ENCODE measurements at regions not wholly inside any gene's neighbourhood (a gene's known extent, or its start where the extent isn't known, plus 50 kb on each side); places are given as distances from the start of the nearest gene placed in this dataset.
A peak's percentile ranks its signal among the peaks of the same experiment; 100 is the strongest.

DNA sequence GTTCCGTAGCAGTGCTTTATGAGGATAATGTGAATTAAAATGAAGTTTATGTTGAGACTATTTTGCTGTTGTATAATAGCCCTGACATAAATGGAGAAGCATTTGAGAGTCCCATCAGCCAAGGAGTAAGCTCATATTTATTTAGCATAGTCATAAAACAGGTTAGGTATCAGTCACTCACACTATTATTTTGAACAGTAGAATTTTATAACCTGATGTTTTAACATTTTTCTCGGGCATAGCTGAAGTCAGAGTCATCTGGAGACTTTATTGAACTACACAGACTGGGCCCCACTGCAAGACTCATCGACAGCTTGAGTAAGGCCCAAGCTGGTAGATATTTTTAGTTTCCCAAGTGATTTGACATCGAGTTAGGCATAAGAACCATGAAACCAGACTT lies 620.3 kb upstream of the WWC1 start:
- no peak for DNase-seq

DNA sequence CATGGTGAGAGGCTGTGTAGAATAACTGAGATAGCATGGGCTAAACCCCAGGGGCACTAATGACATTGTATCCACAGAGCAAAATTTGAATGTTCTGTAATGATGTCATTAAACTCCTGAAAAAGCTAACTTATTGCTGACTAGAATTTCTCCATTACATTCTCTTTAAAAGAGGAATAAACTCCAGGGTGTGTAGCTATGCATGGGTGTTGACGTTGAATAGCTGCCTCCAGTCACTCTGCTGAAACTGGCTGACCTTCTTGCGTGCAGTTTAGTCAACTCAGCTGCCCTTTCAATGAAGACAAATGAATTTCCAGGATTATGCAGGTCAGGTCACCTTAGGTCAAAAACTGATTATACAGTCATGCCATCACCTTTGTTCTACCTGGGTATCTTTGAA lies 617.5 kb upstream of the WWC1 start:
- DNase-seq, result no peak

DNA sequence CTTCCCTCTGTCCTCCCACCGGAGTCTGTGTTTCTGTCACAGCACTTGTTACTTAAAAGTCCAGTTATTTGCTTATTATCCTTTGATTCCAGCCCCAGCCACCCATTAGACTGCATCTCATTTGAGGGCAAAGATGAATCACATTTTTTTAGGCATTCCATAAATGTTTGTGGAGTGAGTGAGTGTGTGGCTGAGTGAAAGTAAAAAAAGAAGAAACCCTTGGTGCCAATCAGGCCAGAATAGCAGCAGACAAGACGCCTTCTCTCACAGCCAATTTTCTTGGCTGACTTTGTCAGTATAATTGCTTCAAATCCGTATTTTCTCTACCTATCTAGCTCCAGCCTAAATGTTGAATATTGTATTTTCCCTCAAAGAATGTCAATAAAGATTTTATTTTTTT lies 613.0 kb upstream of the WWC1 start:
- DNase-seq, result no peak

DNA sequence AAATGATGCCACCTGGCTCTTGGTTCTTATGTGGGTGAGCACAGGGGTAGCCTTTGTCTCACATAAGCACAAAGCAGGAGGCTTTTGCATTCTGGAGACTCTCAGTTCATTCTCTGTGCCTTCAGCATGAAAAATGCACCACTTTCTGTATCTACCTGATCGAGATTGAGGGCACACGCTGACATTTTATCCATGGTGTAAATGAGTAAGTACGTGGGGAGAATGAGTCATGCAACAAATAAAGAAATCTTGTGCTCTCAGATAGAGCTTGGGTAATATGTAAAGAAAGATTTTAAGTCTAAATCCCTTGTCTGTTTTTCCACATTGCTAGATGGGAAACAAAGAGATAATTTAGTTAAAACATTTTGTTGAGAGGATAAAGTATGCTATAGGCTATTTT lies 607.2 kb upstream of the WWC1 start:
- no peak for DNase-seq

DNA sequence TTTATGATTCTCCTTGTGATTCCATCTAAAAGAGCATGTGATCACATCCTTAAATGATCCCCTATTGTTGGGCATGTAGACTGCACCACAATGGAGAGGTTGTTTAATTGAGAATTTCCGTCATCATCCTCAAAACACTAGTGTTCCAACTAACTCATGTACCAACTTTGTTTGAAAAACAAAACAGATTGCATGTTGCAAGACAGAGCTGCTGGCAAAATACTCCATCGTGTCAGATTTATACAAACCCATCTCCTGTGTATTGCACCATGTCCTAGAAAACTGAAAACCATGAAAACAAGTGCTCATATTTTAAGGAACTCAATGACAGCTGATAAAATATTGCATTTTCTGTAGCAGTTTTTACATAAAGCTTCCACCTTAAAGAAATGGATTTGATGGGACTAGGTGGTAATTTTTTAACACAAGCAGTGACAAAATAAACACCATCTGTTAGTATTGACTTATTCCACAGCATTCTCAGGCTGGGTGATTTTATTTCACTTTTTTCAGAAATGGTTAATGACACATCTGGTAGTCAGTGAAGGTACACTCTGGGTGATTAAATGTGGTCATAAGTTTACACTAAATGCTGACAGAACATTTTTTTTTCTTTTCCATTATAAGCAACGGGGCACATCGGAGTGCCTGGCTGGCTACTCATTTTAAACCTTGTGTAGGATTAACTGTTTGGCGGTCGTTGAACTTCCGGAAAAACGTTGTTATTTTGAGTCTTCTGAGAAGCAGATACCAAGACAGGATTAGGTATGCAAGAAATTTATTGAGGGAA lies 602.9 kb upstream of the WWC1 start:
- no peak for DNase-seq

DNA sequence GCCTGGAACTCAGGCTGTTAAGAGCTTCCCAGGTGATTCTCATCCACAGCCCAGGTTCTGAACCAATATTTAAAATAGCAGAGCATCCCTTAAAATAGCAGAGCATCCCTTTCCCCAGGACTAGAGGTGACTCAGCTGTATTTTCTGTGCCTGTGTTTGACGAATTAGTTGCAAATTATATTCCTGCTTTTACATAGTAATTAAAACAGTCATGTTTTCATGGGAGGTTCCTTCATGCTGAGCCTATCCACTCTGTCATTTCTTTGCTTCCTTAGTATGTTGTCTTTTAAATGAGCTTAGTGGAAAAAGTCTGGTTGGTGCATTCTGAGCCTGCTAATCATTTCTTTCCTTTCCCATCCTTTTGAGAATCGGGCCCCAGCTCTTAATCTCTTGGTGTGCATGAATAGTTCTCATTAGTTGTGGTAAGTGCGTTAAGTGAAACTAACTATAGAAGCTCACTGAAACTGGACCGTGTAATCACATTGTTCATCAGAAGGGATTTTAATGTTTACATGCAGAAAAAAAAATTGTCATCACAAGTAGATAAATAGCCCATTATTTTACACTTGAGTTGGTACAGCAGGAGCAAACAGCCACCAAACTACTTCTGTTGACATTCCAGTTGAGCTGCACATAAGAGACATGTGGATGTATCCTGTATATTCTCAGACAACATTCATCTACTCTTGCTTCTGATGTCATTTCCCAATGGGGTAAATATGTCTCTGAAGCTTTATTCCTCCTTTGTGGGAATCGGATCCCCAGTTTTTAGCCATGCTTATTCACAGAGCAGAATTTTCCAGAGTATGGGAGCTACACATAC lies 596.9 kb upstream of the WWC1 start:
- no peak for DNase-seq

DNA sequence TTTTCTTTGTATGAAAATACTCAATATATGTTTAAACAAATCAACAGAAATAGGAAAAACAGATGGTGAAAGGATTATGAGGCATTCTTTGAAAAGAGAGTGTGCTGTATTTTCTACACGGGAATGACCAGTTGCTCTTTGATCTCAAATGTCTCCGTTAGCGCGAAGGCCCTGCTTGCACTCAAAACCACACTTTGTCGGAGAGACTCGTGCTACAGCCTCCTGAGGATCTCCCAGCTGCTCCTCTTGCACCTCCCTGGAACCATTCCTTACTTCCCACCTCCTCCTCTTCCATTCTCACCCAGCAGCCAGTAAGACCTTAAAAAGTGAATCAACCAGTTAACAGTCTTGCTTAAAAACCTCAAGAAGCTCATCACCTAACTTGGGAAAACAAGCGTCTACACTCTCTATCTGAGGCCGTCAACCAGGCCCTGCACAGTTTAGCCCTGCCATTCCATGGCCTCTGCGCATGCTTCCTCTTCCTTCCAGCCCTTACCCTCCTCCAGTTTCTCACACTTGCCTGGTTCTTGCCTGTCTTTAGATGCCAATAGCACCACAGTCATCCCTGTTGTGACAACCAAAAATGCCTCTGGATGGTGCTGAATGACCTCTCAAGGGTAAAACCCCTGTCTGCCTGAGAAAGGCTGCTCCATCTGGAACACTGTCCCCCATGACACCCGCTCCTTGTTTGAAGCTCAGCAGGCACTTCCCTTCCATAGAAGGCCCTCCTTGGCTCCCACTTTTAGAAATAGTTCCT lies 594.7 kb upstream of the WWC1 start:
- no peak for DNase-seq

DNA sequence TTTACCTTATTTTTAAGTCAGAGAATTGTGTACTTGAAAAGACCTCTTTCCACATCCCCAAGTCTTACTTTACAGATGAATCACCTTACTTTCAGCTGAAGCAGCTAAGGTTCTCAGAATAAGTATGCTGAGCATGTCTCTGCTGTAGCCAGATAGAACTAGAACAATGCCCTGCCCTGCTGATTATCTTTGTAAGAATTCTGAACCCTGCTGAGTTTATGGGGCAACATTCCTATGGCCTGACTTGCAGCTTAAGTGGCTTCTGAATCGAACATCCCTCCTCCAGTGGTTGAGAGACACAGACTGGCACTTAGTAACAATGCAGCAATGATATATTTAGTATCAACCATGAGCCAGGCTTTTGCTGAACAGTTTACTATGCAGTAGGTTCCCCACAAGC lies 592.0 kb upstream of the WWC1 start:
- no peak for DNase-seq

DNA sequence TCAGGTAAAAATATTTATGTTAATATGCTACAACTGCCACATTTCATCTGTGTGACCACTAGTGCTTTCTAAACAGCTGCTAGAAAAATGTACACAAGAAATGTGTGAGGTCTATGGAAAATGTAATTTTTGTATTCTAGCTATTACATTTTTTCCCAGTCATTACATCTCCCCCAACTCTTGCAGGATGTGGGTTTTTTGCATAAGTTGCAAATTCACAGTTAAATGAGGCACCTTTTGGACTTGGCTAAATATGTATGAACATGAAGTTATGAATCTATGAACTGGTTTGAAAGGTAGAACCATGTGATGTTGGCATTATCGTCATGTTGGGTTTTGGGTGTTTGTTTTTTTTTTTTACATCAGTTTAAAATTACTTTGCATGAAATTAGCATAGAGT lies 590.4 kb upstream of the WWC1 start:
- peak in 1 of 5 experiments; percentile 2 for DNase-seq

DNA sequence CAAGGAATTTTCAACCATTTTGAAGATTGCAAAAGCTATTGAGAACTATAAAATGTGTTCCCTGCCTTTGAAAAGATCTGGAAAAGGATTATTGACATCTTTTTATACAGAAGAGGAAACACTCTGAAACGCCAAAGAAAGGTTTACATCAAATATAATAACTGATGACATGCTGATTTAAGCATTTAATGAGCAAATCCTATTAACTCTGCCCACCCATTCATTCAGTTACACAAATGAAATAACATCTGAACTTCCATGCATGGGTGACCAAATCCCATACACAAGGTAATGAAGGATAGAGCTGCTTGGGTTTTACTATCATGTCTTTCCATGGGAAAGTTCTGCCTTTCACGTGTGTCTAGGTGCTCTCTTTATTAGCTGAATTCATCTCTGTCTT lies 589.4 kb upstream of the WWC1 start:
- no peak for DNase-seq

DNA sequence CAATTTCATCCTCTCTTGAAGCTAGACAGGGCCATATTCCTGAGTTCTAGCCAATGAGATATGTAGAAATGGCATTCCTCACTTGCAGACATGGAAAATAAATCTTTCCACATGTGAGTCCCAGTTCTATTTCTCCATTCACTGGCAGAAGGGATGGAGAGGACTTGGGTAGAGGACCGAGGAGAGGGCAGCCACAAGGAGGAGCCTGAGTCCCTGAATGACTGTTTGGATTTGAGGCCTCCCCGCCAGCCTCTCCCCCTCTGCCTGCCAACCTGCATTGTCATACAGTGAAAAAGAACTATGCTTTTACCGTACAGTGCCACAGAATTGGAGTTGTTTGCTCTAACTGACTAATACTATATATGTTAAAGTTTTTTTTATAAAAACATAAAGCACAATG lies 583.0 kb upstream of the WWC1 start:
- DNase-seq, result no peak

DNA sequence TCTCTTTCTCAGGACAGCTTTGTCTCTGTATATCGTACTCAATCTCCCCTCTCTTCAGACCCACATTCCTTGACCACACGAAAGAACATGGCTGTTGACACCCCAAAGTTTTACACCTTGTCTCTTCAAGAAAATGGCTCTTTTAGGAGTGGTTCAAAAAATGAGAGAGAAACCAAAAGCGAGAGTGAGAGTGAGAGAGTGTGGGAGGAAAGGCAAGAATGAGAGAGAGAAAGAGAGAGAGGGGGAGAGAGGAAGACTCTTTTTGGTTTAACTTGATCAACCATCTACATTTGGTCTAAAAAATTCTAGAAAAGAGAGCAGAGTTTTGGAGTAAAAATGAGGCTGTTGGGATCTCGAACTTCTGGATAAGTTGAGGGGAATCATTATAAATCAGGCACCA lies 581.8 kb upstream of the WWC1 start:
- no peak for DNase-seq

DNA sequence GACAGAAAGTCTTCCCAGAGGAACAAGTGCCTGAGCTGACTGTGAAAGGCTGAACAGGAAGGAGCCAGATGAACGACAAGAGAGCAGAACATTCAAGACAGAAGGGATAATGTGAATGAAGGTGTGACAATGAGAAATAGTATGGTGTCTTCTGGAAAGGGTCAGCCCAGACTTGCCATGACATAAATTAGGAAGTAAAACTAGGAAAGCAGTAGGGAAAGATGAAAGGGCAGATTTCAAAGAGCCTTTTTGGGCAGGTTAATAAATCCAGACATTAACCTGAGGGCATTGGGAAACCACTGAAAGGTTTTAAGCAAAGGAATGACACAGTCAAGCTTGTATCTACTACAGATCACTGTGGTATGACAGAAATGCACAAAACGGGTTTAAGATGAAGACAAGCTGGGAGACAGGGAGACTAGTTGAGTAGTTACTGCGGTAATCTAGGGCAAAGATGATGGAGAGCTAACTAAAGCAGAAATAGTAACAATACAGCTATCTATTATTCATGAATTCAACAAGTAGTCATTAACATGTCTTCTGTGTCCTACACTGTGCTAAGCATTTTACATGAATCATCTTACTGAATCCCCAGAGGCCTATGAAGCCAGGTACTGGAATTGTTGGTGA lies 580.9 kb upstream of the WWC1 start:
- DNase-seq, result no peak

DNA sequence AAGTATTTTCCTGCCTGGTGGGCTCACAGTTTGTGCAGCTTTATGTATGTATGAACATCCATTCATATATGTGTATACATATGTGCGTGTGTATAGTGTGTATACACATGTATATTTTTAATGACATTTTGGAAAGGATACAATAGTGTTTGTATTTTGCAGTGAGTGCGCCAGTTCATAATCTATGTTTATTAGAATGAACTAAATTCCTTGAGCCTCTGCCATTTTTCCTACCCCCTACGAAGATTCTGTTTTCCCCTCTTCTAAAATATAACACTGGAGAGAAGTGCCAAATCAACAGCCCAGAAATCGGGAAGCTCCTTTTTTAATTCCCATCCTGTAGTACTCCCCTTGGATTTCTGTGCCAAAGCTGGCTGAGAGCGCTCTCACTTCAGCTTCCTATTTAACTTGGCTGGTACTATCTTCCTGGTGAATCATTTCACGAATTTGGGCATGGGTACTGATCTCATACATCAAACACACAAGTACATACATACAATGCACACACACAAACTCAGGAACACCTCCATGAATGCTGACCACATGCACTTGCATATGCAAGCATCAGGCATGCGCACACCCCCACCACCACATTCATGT lies 578.4 kb upstream of the WWC1 start:
- no peak for DNase-seq

DNA sequence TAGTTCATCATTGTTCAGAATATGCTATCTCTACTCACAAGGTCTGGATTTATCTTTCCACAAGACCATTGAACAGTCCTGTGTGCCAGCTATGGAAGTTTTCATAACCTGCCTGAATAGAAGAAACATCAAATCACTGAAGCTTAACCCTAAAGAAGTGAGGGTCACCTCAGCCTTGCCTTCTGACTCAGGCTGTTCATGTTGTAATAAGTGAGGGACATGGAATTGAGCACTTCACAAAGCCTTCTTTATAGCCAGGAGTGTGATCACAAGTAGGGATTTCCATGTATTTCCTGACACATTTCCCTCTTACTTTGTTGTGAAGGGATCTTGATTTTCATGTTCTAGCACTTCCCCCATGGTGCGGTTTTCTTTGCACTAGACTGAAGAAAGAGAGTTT lies 577.5 kb upstream of the WWC1 start:
- no peak for DNase-seq

DNA sequence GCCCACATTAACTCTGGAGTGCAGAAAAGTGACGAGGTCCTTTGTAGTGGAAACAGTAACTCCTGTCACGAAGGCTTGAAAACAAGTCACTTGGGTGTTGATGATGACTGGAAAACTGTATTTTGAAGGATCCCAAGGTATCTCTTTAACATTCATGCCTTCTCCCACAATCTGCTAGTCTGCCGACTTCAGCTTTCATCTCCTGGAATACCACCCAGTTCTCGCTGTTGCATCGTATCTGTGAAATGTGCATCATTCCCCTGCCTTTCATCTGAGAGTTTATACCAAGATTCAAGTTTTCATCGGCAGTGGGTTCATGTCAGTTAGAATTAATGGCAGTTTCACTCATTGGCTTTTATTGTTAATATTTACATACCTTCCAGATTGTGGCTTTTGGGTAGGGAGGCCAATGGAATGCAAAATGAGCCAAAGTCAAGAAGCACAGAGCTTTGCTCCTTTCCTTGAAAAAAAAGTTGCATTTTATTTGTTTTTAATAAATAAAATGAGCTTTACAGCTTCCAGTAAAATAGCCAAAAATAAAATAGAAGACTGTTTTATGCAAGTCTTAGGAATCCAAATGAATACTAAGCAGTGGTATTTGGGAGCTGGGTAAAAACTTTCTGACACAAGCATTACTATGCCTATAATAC lies 575.2 kb upstream of the WWC1 start:
- no peak for DNase-seq

DNA sequence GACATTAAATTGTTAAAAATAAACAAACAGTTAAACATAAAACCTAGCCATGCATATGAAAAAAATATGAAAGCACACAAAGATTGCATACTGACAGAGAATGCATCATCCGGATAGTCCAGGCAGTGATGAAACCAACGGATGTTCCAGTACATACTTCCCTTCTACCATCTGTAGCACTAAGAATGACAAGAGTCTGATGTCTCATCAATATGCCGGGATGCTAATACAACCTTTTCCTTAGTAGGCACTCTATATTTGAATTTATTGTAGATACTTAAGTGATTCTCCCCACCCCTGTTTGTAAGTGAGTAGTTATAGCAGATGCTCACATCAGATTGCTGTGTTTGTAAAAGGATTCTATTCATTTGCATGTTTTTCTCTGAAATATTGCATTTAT lies 571.2 kb upstream of the WWC1 start:
- DNase-seq, result no peak

DNA sequence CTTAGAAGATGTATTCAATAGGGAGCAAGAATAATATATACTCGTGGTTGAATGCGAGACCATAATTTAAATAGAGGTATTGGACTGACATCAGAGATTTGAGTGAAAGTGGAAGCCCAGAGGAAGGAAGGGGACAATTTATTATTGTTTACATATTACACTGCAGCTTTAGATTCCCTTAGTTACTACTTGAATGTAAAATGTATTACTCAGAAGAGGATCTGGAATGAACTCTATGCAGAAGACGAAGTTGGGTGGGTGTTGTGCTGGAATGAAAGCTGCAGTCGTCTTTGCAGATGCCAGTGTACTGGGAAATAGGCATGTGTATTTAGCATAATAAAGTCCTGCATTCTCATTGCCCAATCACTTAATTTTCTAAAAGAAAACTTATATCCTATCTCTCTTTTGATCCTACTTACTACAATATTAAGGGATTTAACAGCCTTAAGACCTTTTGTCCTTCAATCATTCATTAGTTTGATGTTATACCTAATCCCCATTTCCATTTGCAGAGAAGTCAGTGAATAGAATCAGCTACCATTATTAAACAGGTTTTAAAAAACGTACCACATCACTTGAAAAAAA lies 570.7 kb upstream of the WWC1 start:
- no peak for DNase-seq

DNA sequence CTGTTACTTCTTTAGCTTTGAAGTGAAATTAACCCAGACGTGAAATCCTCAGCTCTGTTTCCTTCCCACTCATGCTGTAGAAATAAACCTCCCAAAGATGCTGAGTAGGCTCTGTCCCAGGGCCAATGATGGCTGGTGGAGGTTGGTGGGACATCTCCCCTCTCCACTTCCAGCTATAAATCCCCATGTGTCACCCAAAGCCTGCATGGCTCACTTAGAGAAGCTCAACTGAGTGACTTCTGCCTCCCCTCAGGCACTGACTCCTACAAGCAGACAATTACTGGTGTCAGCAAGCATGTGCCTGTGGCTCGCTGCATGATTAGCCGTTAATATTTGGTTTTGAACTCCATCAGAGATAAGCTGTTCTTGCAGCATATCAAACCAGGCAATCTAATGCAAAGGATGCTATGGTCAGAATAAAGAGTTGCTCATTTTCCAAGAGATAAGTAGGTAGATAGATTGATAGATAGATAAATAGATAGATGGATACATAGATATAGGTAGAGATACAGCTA lies 569.5 kb upstream of the WWC1 start:
- DNase-seq, result no peak

DNA sequence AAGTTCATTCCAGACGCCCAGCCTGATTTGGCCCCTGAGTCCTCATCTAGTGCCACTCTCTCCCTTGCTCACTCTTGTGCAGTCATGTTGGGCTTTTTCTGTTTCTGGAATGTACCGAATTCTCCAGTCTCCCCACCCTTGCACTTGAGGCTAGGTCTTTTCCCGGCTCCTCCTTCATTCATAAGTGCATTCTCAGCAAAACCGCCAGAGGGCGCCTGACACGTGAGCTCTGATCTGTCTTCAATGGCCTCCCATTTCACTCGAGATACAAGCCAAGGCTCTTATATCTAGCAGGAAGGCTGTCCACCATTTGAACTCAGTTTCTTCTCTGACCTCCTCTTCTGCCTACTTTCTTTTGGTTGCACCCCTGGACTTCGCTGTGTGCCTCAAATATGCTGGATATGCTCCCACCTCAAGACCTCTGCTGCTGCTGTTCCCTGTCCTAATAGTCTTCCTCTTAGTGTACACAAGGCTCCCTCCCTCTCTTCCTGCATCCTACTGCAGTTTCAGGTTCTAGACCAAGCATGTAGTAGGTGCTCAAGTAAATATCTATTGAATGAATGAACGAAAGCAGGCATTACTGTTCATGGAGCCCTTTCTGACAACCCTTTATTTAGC lies 568.1 kb upstream of the WWC1 start:
- DNase-seq, result peak; percentile 2 to 66 (median 18)

DNA sequence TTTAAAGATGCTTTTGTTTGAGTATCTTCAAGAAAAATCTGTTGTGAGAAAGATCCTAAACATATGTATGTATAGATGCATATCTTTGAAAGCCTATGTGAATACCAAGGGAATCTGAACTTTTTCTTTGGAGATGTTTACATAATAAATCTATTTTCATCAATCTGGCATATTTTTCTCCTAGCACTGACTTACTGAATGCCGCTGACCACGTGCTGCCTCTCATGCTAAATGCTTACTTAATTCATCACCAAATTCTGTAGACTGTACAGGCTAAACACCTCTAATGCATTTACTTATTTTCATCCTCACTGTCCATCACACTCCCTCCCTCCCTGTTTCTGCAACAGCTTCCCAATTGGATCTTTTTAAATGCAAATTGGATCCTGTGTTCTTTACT lies 566.2 kb upstream of the WWC1 start:
- no peak for DNase-seq

Measured in T-helper 2 cell (primary cell).